A549 (cell line): ENCODE measurements at regions not wholly inside any gene's neighbourhood (a gene's known extent, or its start where the extent isn't known, plus 50 kb on each side); places are given as distances from the start of the nearest gene placed in this dataset.

Source experiments
- EP300 ChIP-seq, 2 experiments: fragments of >200 bp; sonication (Bioruptor Twin); formaldehyde crosslinking; IDR thresholded peaks; 2 replicates in 1 of 2; 3 replicates in 1 of 2; pipeline ENCODE4 v1.6.1; 2016 to 2017
- HOXB5 ChIP-seq: fragments of 250-450 bp; sonication (Bioruptor Pico); IDR thresholded peaks from 2 replicates; pipeline ENCODE4 v1.5.0; 2020; ENCODE audit warnings: mild to moderate bottlenecking, moderate library complexity
- JUN ChIP-seq, 2 experiments: fragments of >200 bp; sonication (Bioruptor Twin); formaldehyde crosslinking; IDR thresholded peaks; 2 replicates in 1 of 2; 3 replicates in 1 of 2; pipeline ENCODE4 v1.6.1; 2016 to 2017
- MAFK ChIP-seq: fragments of 450-650 bp; IDR thresholded peaks from 2 replicates; pipeline ENCODE4 v1.6.1; 2014; ENCODE audit not compliant: partially characterized antibody
- MAZ ChIP-seq: fragments of 150-350 bp; IDR thresholded peaks from 2 replicates; pipeline ENCODE4 v1.6.1; 2014; ENCODE audit warnings: antibody characterized with exemption, low read depth, low read length, borderline replicate concordance
- MYC ChIP-seq: IDR thresholded peaks from 2 replicates; pipeline ENCODE4 v1.6.1; 2012; ENCODE audit warnings: mild to moderate bottlenecking, inconsistent platforms, low read length, improper control_type of control experiment, borderline replicate concordance
- PHF8 ChIP-seq: fragments of 200-600 bp; sonication (generic); IDR thresholded peaks from 2 replicates; pipeline ENCODE4 v1.6.1; 2016; ENCODE audit warnings: low read depth, mild to moderate bottlenecking, antibody characterized with exemption, moderate library complexity, borderline replicate concordance
- POLR2A ChIP-seq: IDR thresholded peaks from 2 replicates; pipeline ENCODE4 v1.6.1; 2012; ENCODE audit warnings: mild to moderate bottlenecking, low read length
- RARB ChIP-seq: fragments of 250-450 bp; sonication (Bioruptor Pico); IDR thresholded peaks from 2 replicates; pipeline ENCODE4 v1.8.0; 2021; ENCODE audit warnings: mild to moderate bottlenecking, moderate library complexity
- TF ChIP-seq, protein P1 (sequence below): fragments of 450-650 bp; IDR thresholded peaks from 2 replicates; pipeline ENCODE4 v1.6.1; 2014; ENCODE audit warnings: antibody characterized with exemption
- TF ChIP-seq, protein P2 (sequence below): fragments of >200 bp; sonication (Bioruptor Twin); formaldehyde crosslinking; IDR thresholded peaks from 3 replicates; pipeline ENCODE4 v1.5.1; 2016

DNA sequence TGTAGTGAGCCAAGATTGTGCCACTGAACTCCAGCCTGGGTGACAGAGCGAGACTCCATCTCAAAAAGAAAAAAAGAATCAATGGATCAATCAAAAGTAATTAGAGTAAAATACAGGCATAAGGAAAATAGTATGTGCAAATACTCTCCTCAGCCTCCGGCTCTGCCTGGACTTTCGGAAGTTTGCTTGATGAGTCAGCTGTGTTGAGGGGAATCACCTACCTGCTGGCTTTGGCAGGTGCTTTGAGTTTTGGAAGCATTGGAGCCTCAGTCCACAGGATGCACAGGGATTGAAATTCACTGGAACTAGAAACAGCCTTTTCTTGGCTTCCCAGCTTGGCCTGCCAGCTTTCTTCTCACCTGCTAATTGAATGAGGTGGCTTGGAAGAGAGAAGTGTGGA lies 268.2 kb downstream of the PCNX1 start:
- no peak for TF ChIP-seq RARB (CRISPR knock-in tag)
- TF ChIP-seq, protein P1, sequence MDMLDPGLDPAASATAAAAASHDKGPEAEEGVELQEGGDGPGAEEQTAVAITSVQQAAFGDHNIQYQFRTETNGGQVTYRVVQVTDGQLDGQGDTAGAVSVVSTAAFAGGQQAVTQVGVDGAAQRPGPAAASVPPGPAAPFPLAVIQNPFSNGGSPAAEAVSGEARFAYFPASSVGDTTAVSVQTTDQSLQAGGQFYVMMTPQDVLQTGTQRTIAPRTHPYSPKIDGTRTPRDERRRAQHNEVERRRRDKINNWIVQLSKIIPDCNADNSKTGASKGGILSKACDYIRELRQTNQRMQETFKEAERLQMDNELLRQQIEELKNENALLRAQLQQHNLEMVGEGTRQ, result no peak
- TF ChIP-seq MAZ, result no peak
- no peak for TF ChIP-seq MAFK
- TF ChIP-seq POLR2A, result no peak
- no peak for TF ChIP-seq MYC
- no peak for TF ChIP-seq JUN (IDR thresholded peaks at IDR 0.05)
- TF ChIP-seq HOXB5 (CRISPR knock-in tag), result no peak
- no peak for TF ChIP-seq PHF8
- TF ChIP-seq, protein P2, sequence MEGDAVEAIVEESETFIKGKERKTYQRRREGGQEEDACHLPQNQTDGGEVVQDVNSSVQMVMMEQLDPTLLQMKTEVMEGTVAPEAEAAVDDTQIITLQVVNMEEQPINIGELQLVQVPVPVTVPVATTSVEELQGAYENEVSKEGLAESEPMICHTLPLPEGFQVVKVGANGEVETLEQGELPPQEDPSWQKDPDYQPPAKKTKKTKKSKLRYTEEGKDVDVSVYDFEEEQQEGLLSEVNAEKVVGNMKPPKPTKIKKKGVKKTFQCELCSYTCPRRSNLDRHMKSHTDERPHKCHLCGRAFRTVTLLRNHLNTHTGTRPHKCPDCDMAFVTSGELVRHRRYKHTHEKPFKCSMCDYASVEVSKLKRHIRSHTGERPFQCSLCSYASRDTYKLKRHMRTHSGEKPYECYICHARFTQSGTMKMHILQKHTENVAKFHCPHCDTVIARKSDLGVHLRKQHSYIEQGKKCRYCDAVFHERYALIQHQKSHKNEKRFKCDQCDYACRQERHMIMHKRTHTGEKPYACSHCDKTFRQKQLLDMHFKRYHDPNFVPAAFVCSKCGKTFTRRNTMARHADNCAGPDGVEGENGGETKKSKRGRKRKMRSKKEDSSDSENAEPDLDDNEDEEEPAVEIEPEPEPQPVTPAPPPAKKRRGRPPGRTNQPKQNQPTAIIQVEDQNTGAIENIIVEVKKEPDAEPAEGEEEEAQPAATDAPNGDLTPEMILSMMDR, result no peak
- no peak for TF ChIP-seq EP300 (IDR thresholded peaks at IDR 0.05)
